ENCODE measurements at regions not wholly inside any gene's neighbourhood (a gene's known extent, or its start where the extent isn't known, plus 50 kb on each side); places are given as distances from the start of the nearest gene placed in this dataset.

DNA sequence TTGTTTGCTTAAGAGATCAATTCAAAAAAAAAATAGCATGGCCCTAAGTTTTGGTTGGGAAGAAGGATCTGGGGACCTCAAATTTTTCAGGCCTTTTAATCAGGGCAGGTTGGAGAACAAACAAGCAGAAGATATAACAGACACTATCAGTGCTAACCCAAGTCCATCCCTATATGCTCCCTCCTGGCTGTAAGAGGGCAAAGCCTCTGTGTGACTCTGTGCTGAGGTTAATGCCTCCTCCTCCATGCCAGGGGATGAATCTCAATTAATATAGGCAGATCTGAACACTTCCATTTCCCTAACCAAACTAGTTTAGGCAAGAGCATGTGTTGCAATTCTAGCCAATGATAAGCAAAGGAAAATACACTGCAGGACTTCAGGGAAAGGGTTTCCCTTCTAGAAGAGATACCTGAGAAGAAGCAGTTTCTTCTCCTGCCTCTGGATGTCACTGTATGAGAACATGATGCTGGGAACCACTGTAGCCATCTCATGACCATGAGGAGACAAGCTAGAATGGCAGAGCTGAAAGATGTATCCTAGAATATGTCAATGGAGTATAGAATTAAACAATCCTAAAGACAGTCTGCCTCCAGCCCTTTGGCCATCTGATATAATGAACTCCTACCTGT lies 76.0 kb downstream of the CHD9NB start:
- Histone ChIP-seq H3K27me3 (replicated peaks) (no peaks in the 10 kb centered on the region), H3K9me3 (replicated peaks) (no peaks in the 10 kb centered on the region), H3K4me3 (no peak overlapping the region), H3K27ac (no peak overlapping the region), H3K4me1 (replicated peaks) (no peaks in the 10 kb centered on the region), H3K36me3 (no peaks in the 10 kb centered on the region)
- DNase-seq (ENCODE audit: low read depth in 1 of 2, low spot score in 2 of 2) = no peak

DNA sequence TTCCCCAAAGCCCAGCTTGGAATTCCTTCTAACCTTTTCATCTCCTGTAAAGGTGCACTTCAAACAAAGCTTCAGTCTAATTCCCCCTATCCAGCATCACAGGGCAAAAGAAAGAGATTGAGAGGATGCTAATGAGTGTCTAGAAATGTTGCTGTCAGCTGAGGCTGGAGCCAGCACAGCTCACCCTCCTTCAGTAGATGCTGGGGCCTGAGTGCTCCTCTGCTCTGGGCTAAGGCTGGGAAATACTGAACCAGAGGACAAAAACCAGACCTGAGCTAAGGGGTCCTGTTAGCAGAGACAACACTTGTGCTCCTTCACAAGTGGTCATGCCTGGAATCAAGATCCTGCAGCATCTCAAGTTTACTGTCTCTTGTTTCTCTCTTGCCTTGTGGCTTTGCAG lies 85.0 kb downstream of the CHD9NB start:
- no peak for DNase-seq (ENCODE audit: low read depth in 1 of 2, low spot score in 2 of 2)
- no peaks in the 10 kb centered on the region for H3K4me1 ChIP-seq (replicated peaks)
- no peaks in the 10 kb centered on the region for H3K27me3 ChIP-seq (replicated peaks)
- H3K4me3 ChIP-seq = no peak overlapping the region
- H3K27ac ChIP-seq = no peak overlapping the region
- H3K9me3 ChIP-seq (replicated peaks) = no peaks in the 10 kb centered on the region
- H3K36me3 ChIP-seq = no peaks in the 10 kb centered on the region

DNA sequence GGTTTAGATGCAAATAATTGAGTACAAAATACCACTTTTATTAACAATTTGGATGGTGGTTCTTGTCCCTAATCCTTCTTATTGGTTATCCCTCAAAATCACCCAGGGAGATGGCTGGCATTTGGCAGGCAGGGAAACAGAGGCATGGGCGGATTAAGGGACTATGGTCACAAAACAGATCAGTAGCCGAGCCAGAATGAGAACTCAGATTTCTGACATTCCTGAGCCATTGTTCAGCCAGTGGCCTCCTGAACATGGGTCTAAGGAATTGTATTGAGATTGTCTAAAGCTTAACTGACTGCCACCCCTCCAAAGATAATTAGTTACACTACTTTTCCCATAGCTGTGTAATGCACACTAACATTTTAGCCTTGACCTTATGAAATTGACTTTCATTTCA lies 88.4 kb downstream of the CHD9NB start:
- H3K9me3 ChIP-seq (replicated peaks) = no peaks in the 10 kb centered on the region
- H3K4me3 ChIP-seq = no peak overlapping the region
- no peaks in the 10 kb centered on the region for H3K27me3 ChIP-seq (replicated peaks)
- H3K27ac ChIP-seq = no peak overlapping the region
- no peaks in the 10 kb centered on the region for H3K36me3 ChIP-seq
- H3K4me1 ChIP-seq (replicated peaks) = no peaks in the 10 kb centered on the region
- no peak for DNase-seq (ENCODE audit: low read depth in 1 of 2, low spot score in 2 of 2)

DNA sequence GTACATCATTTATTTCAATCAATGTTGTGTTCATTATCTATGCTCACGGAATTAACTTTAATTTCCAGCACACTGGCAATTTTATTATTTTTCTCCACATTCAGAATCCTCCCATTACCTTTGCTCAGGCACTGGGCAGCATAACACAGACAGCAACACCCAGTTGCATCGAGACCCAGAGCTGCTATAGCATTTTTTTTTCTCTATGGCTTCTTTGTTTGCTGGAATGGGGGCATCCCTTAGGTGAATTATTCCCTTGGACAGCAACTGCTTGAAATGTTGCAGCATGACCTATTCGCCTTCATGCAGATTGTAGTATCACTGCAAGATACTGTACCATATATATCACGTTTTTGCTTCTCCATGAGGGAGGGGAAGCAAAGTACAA lies 88.8 kb downstream of the CHD9NB start:
- Histone ChIP-seq H3K27ac (no peak overlapping the region), H3K27me3 (replicated peaks) (no peaks in the 10 kb centered on the region), H3K4me1 (replicated peaks) (no peaks in the 10 kb centered on the region), H3K4me3 (no peak overlapping the region), H3K36me3 (no peaks in the 10 kb centered on the region), H3K9me3 (replicated peaks) (no peaks in the 10 kb centered on the region)
- no peak for DNase-seq (ENCODE audit: low read depth in 1 of 2, low spot score in 2 of 2)

DNA sequence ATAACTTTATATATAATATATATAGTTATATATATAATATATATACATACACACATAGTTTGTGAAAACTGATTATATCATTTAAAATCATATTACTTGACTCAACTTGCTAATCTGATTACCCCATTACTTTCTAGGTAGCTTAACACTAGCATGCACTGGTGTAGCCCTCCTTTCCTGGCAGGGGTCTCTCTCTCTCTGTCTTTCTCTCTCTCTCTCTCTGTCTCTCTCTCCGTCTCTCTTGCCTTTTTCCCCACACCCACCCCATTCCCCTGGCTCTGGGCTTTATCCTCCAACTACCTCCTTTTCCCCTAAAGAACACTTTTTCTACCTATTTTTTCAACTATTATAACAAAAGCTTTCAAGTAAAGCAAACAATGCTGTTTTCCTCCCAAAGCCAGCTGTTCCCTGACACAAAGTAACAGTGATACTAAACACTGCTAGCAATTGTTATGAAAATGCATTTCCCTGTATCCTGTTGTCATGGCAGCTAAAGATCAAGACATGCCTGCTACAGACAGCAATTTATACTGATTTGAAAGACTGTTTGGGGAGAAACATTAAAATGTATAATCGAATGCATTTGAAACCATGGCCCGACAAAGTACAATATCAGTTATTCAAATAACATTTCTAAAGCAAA lies 89.4 kb downstream of the CHD9NB start:
- no peaks in the 10 kb centered on the region for H3K36me3 ChIP-seq
- H3K9me3 ChIP-seq (replicated peaks) = no peaks in the 10 kb centered on the region
- DNase-seq (ENCODE audit: low read depth in 1 of 2, low spot score in 2 of 2) = no peak
- no peak overlapping the region for H3K4me3 ChIP-seq
- no peaks in the 10 kb centered on the region for H3K4me1 ChIP-seq (replicated peaks)
- H3K27ac ChIP-seq = no peak overlapping the region
- H3K27me3 ChIP-seq (replicated peaks) = no peaks in the 10 kb centered on the region

DNA sequence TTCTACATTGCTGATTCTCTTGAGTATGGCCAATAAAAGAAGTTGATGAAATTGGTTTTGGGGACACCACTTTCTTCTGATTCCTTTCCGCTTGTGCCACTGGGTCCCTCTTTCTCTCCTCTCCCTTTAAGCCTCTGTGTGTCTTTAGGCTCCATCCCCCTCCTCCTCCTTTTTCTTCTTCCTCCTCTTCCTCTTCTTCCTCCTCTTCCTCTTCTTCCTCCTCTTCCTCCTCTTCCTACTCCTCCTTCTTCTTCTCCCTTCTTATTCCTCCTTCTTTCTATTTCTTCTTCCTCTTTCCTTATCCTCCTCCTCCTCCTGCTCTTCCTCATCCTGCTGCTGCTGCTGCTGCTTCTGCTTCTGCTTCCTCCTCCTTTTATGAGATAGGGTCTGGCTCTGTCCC lies 93.7 kb downstream of the CHD9NB start:
- H3K27me3 ChIP-seq (replicated peaks) = no peaks in the 10 kb centered on the region
- H3K9me3 ChIP-seq (replicated peaks) = no peaks in the 10 kb centered on the region
- no peak overlapping the region for H3K27ac ChIP-seq
- H3K4me1 ChIP-seq (replicated peaks) = no peaks in the 10 kb centered on the region
- no peaks in the 10 kb centered on the region for H3K36me3 ChIP-seq
- H3K4me3 ChIP-seq = no peak overlapping the region
- no peak for DNase-seq (ENCODE audit: low read depth in 1 of 2, low spot score in 2 of 2)

DNA sequence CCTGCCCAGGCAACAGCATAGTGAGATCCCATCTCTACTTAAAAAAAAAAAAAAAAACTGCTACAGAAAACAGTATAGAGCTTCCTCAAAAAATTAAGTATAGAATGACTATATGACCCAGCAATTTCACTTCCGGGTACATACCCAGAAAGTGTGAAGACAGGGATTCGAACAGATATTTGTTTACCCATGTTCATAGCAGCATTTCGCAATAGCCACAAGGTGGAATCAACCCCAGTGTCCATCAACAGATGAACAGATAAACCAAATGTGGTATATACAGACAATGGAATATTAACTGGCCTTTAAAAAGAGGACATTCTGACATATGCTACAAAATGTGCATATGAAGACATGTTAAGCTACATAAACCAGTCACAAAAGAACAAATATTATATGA lies 95.5 kb downstream of the CHD9NB start:
- H3K9me3 ChIP-seq (replicated peaks) = no peaks in the 10 kb centered on the region
- no peak overlapping the region for H3K4me3 ChIP-seq
- DNase-seq (ENCODE audit: low read depth in 1 of 2, low spot score in 2 of 2) = no peak
- no peaks in the 10 kb centered on the region for H3K4me1 ChIP-seq (replicated peaks)
- H3K27ac ChIP-seq = no peak overlapping the region
- no peaks in the 10 kb centered on the region for H3K36me3 ChIP-seq
- H3K27me3 ChIP-seq (replicated peaks) = no peaks in the 10 kb centered on the region

DNA sequence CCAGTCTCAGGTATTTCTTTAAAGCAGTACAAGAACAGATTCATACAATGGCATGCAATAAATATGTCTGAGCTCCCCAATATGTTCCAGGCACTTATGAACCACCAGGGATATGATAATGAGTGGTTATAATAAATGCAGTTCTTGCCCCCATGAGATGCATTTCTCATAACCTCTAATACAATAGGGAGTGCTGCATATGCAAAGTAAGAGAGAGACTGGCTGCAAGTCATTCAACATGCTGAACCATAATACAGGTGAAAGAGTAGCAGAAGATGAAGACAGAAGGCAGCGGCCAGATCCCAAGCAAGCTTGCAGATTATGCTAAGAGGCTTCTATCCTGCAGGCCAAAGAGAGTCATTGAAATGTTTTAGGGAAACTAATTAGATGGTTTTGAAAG lies 96.7 kb downstream of the CHD9NB start:
- Histone ChIP-seq H3K27ac (no peak overlapping the region), H3K27me3 (replicated peaks) (no peaks in the 10 kb centered on the region), H3K9me3 (replicated peaks) (no peaks in the 10 kb centered on the region), H3K4me3 (no peak overlapping the region), H3K36me3 (no peaks in the 10 kb centered on the region), H3K4me1 (replicated peaks) (no peaks in the 10 kb centered on the region)
- no peak for DNase-seq (ENCODE audit: low read depth in 1 of 2, low spot score in 2 of 2)

DNA sequence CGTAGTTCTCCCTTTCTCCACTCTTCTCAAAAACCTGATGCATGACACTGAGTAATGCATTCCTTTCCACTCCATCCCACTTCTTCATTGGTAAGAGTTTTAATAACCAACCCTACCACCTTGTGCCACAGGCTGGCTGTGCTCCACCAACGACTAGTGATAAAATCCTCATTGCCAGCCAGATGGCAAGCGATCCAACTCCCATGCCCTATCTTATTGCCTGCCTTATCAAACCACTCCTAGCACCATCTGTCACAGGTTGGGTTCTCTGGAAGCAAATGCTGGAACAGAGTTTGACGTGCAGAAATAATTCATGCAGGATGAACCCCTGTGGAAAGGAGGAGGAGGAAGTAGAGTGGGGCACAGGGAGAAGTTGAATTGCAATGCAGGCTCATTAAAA lies 99.5 kb downstream of the CHD9NB start:
- no peak for DNase-seq (ENCODE audit: low read depth in 1 of 2, low spot score in 2 of 2)

DNA sequence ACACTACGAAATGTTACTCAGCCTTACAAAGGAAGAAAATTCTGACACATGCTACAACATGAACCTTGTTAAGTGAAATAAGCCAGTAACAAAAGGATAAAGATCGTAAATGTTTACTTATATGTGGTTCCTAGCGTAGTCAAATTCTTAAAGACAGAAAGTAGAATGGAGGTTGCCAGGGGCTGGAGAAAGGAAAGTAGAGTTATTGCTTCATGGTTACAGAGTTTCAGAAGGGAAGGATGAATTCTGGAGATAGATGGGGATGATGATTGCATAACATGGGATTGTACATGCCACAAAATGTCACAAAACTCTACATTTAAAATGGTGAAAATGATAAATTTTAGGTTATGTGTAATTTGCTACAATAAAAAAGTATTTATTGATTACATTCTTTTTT lies 103.8 kb downstream of the CHD9NB start:
- Histone ChIP-seq H3K9me3 (replicated peaks) (no peaks in the 10 kb centered on the region), H3K27ac (no peak overlapping the region), H3K4me1 (replicated peaks) (no peaks in the 10 kb centered on the region), H3K36me3 (no peaks in the 10 kb centered on the region), H3K27me3 (replicated peaks) (no peaks in the 10 kb centered on the region), H3K4me3 (no peak overlapping the region)
- DNase-seq (ENCODE audit: low read depth in 1 of 2, low spot score in 2 of 2) = no peak

More for the DNA sequence above, 99.5 kb downstream of the CHD9NB start:
- H3K4me1 ChIP-seq (replicated peaks) = no peaks in the 10 kb centered on the region
- no peaks in the 10 kb centered on the region for H3K27me3 ChIP-seq (replicated peaks)
- H3K4me3 ChIP-seq = no peak overlapping the region
- H3K27ac ChIP-seq = no peak overlapping the region
- no peaks in the 10 kb centered on the region for H3K9me3 ChIP-seq (replicated peaks)
- no peaks in the 10 kb centered on the region for H3K36me3 ChIP-seq

DNA sequence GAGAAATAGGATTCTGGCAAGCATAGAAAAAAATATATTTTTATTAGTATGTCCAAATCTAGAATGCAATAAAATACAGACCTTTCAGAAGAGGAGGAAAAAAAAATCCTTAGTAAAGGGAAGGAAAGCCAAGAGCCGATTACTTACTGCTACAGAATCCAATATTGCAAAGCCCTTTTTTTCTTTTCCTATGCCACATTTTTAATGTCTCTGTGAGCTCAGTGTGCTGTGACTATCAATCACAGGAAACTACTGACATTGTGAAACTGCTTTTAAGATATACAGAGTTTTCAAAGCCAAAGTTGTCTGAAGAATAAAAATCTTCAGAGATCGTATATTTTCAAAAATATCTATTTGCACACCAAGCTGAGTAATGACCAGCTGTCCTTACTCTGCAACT lies 120.4 kb downstream of the CHD9NB start:
- Histone ChIP-seq H3K27ac (no peak overlapping the region), H3K4me1 (replicated peaks) (no peaks in the 10 kb centered on the region), H3K4me3 (no peak overlapping the region), H3K9me3 (replicated peaks) (no peaks in the 10 kb centered on the region), H3K27me3 (replicated peaks) (no peaks in the 10 kb centered on the region), H3K36me3 (no peaks in the 10 kb centered on the region)
- DNase-seq (ENCODE audit: low read depth in 1 of 2, low spot score in 2 of 2) = no peak

DNA sequence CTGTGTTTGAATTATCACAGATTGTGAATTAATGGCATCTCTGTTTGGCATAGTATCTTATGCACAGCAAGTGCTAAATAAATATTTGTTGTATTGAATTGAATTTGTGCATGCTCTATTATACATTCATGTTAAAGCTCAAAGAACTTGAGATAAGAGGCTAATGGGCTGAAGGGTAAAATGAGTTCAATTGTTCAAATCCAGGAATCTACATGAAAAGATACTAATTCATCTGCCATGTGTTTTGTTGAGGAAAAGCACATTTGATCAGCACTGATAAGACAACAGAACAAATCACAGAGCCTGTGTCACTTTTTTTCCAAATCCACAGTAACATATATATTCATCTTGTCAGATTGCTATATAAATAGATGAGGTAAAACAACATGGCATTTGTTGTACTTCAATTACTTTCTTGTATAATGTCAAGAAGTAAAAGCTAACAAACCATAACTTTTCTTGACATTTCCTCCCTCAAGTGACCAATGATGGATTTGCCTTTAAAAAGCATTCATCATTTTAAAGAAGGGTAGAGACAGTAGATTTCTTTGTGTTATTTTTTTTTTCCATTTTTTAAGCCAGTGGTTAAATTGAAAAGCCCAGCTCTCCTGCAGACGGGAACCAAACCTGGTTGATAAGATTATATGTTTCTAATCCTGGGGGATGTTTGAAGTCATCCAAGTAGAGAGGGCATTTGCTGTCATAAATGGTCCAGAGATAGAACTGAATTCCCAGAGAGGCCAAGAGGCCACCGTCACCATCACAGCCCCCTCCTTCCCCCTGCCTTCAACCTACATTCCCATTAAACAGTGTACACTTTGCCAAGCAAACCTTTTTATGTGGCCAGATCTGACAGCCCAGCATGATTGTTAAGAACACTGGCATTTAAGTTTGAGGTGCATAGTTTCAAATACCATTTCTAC lies 123.0 kb downstream of the CHD9NB start:
- H3K27ac ChIP-seq = no peak overlapping the region
- DNase-seq (ENCODE audit: low read depth in 1 of 2, low spot score in 2 of 2) = no peak
- H3K4me1 ChIP-seq (replicated peaks) = no peaks in the 10 kb centered on the region
- no peaks in the 10 kb centered on the region for H3K36me3 ChIP-seq
- H3K27me3 ChIP-seq (replicated peaks) = no peaks in the 10 kb centered on the region
- no peak overlapping the region for H3K4me3 ChIP-seq
- H3K9me3 ChIP-seq (replicated peaks) = no peaks in the 10 kb centered on the region

DNA sequence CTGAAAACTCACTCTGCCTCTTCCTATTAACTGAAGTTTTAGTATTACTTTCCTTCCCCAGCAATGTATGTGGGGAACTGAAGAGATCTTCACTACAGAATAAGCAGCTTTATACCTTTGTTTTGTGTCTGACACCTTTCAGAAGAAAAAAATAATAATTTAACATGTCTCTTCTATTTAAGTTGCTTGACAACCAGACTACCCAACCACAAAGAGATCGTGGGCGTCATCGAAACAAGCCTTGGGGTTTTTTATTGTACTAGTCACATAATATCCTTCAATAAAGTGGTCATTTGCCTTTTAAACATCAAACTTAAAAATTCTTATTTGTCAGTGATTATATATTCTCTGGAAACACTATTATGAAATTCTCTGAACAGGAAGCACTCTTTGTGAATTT lies 123.7 kb downstream of the CHD9NB start:
- Histone ChIP-seq H3K36me3 (no peaks in the 10 kb centered on the region), H3K4me3 (no peak overlapping the region), H3K4me1 (replicated peaks) (no peaks in the 10 kb centered on the region), H3K27ac (no peak overlapping the region), H3K27me3 (replicated peaks) (no peaks in the 10 kb centered on the region), H3K9me3 (replicated peaks) (no peaks in the 10 kb centered on the region)
- no peak for DNase-seq (ENCODE audit: low read depth in 1 of 2, low spot score in 2 of 2)

DNA sequence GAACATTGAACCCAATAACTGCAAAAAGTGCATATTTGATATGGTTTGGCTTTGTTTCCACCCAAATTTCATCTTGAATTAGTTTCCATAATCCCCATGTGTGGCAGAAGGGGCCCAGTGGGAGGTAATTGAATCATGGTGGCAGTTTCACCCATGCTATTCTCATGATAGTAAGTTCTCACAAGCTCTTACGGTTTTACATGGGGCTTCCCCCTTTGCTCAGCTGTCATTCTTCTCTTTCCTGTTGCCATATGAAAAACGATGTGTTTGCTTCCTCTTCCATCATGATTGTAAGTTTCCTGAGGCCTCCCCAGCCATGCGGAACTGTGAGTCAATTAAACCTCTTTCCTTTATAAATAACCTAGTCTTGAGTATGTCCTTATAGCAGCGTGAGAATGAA lies 127.6 kb downstream of the CHD9NB start:
- no peaks in the 10 kb centered on the region for H3K27me3 ChIP-seq (replicated peaks)

More for the DNA sequence above, 127.6 kb downstream of the CHD9NB start:
- Histone ChIP-seq H3K36me3 (no peaks in the 10 kb centered on the region), H3K9me3 (replicated peaks) (no peaks in the 10 kb centered on the region), H3K27ac (no peak overlapping the region), H3K4me3 (no peak overlapping the region), H3K4me1 (replicated peaks) (no peaks in the 10 kb centered on the region)
- DNase-seq (ENCODE audit: low read depth in 1 of 2, low spot score in 2 of 2) = no peak

Data from SJSA1 (cell line).